HepG2 (cell line): ENCODE measurements at regions not wholly inside any gene's neighbourhood (a gene's known extent, or its start where the extent isn't known, plus 50 kb on each side); places are given as distances from the start of the nearest gene placed in this dataset.

Source experiments
- NFIC ChIP-seq: IDR thresholded peaks from 2 replicates; pipeline ENCODE4 v1.6.1; 2012; ENCODE audit warnings: mild to moderate bottlenecking, low read length, inconsistent platforms
- ZSCAN22 ChIP-seq: sonication (generic); formaldehyde crosslinking; IDR thresholded peaks from 2 replicates; pipeline ENCODE4 v1.4.0; 2020; ENCODE audit warnings: mild to moderate bottlenecking, missing genetic modification reagents
- TF ChIP-seq, protein P1 (sequence below): sonication (generic); formaldehyde crosslinking; IDR thresholded peaks from 2 replicates; pipeline ENCODE4 v1.5.0; 2020; ENCODE audit warnings: mild to moderate bottlenecking, missing genetic modification reagents, moderate library complexity

DNA sequence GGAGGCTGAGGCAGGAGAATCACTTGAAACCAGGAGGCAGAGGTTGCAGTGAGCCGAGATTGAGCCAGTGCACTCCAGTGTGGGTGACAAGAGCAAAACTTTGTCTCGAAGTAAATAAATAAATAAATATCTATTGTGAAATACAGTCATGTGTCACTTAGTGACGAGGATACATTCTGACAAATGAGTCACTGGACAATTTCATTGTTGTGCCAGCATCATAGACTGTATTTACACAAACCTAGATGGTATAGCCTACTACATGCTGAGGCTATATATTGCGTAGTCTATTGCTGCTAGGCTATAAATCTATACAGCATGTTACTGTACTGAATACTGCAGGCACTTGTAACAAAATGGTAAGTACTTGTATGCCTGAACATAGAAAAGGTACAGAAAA is 61.1 kb upstream of the CCL21 start:
- TF ChIP-seq NFIC, result no peak
- TF ChIP-seq ZSCAN22 (CRISPR knock-in tag), result no peak
- TF ChIP-seq, protein P1, sequence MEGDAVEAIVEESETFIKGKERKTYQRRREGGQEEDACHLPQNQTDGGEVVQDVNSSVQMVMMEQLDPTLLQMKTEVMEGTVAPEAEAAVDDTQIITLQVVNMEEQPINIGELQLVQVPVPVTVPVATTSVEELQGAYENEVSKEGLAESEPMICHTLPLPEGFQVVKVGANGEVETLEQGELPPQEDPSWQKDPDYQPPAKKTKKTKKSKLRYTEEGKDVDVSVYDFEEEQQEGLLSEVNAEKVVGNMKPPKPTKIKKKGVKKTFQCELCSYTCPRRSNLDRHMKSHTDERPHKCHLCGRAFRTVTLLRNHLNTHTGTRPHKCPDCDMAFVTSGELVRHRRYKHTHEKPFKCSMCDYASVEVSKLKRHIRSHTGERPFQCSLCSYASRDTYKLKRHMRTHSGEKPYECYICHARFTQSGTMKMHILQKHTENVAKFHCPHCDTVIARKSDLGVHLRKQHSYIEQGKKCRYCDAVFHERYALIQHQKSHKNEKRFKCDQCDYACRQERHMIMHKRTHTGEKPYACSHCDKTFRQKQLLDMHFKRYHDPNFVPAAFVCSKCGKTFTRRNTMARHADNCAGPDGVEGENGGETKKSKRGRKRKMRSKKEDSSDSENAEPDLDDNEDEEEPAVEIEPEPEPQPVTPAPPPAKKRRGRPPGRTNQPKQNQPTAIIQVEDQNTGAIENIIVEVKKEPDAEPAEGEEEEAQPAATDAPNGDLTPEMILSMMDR (CRISPR knock-in tag), result no peak
